ENCODE measurements at regions not wholly inside any gene's neighbourhood (a gene's known extent, or its start where the extent isn't known, plus 50 kb on each side); places are given as distances from the start of the nearest gene placed in this dataset.
A peak's percentile ranks its signal among the peaks of the same experiment; 100 is the strongest.

DNA sequence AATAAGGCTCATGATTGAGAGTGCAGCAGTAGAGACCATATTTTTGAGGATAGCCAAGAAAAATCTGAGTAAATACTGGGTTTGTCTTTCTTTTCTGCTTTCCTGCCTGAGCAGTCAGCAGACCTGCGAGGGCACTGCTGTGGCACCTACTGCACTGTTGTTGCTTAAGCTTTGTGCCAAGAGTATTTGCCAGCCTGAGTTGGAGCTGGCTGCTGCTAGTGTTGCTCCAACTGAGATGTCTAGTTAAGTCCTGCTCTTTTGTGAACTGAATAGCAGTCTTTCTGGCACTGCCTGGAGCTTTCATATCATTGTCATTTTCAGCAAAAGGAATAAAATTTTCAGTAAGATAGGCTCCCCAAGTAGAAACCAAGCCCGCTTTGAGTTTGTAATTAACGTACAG, 214.5 kb upstream of the P2RY1 start:
- TF ChIP-seq, protein P1, sequence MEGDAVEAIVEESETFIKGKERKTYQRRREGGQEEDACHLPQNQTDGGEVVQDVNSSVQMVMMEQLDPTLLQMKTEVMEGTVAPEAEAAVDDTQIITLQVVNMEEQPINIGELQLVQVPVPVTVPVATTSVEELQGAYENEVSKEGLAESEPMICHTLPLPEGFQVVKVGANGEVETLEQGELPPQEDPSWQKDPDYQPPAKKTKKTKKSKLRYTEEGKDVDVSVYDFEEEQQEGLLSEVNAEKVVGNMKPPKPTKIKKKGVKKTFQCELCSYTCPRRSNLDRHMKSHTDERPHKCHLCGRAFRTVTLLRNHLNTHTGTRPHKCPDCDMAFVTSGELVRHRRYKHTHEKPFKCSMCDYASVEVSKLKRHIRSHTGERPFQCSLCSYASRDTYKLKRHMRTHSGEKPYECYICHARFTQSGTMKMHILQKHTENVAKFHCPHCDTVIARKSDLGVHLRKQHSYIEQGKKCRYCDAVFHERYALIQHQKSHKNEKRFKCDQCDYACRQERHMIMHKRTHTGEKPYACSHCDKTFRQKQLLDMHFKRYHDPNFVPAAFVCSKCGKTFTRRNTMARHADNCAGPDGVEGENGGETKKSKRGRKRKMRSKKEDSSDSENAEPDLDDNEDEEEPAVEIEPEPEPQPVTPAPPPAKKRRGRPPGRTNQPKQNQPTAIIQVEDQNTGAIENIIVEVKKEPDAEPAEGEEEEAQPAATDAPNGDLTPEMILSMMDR (IDR thresholded peaks at IDR 0.05; ENCODE audit: low read depth, low read length) = no peak
- no peak for DNase-seq (ENCODE audit: low read depth in 1 of 2, low spot score in 1 of 2)
- Histone ChIP-seq H3K9me3 (ENCODE audit: low read depth) (no peaks in the 10 kb centered on the region), H3K27me3 (no peaks in the 10 kb centered on the region), H3K4me1 (ENCODE audit: low read depth) (peaks cover 4% of the 10 kb centered on the region), H3K27ac (no peak overlapping the region), H3K4me3 (no peak overlapping the region), H3K36me3 (no peaks in the 10 kb centered on the region)

DNA sequence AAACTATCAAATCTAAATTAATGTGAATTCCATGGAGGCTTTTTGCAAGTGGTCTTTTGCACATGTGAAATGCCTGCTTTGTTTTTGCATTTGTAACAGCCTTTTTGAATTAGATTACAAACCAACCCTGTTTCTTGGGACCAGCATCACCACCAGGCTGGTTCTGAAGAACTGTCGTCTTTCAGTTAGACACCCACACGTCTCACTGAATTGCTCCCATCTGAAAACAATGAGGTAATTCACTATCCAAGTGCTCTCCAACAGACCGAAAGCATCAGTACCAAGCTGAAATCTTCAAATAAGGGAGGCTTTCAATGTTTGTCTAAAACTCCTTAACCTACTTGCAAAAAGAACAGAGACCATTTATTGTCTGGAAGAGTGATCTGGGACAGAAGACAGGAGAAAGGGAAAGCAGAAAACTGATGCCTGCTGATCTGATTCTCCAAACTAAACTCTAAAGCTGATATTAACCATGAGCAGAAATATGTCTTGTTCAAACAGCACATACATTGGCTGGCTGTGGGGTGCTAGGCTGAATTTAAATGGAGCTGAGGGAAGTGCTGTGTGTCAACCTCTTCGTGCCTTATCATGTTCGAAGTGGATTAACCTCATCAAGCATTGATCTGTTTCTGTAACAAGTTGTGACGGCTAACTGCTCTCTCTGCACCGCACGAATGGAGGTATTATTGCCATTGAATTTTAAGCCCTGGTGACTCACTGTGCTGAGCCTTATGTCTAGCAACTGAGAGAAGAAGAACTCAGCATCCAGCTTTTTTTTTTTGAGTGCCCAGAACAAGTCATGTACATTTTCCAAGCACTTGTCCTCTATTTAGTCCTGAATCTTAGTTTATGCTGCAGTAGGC, 213.7 kb upstream of the P2RY1 start:
- no peak overlapping the region for H3K27ac ChIP-seq
- no peak overlapping the region for H3K4me3 ChIP-seq
- DNase-seq (ENCODE audit: low read depth in 1 of 2, low spot score in 1 of 2) = no peak
- H3K4me1 ChIP-seq (ENCODE audit: low read depth) = peaks cover 4% of the 10 kb centered on the region
- TF ChIP-seq, protein P1 (IDR thresholded peaks at IDR 0.05; ENCODE audit: low read depth, low read length) = no peak
- no peaks in the 10 kb centered on the region for H3K9me3 ChIP-seq (ENCODE audit: low read depth)
- no peaks in the 10 kb centered on the region for H3K36me3 ChIP-seq
- H3K27me3 ChIP-seq = no peaks in the 10 kb centered on the region

DNA sequence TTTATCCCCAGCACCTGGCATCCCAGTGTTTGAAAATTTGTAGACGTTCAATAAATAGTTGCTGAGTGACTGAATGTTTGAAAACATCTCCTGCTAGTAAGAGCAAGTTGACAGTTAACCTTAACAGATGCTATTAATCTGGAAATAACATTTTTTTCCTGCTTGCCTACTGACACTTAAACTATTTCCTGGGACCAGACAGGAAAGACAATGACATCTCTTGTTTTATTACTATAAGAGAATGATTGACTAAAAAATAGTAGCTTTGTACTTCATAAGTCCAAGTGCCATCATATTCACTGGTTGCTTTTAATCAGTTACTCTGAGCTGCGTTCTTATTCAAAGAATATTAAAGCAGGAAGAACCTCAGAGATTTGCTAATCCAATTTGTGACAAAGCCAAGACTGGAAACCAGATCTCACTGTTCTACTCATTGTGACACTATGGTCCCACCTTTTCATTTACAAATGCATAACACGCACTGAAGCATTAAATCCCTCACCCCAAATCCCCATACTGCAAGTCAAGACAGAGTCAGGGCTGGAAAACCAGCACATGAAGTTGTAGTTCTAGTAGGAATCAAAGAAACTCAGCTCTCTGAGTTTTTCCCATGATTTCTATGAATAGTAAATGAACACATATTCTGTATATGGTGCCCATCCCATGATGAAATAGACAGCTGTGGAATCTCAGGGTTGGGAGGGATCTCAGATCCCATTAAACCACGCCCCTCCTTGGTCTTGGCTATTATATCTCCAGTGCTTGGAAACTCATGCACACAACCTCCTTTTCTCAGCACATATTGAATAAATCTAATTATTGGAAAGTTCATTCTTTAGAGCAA, 212.7 kb upstream of the P2RY1 start:
- H3K4me1 ChIP-seq (ENCODE audit: low read depth) = peaks cover 4% of the 10 kb centered on the region
- peak in 1 of 2 donors; percentile 13 for DNase-seq (ENCODE audit: low read depth in 1 of 2, low spot score in 1 of 2)
- H3K36me3 ChIP-seq = no peaks in the 10 kb centered on the region
- H3K27me3 ChIP-seq = no peaks in the 10 kb centered on the region
- H3K27ac ChIP-seq = no peak overlapping the region
- no peaks in the 10 kb centered on the region for H3K9me3 ChIP-seq (ENCODE audit: low read depth)
- TF ChIP-seq, protein P1 (IDR thresholded peaks at IDR 0.05; ENCODE audit: low read depth, low read length) = no peak
- no peak overlapping the region for H3K4me3 ChIP-seq

DNA sequence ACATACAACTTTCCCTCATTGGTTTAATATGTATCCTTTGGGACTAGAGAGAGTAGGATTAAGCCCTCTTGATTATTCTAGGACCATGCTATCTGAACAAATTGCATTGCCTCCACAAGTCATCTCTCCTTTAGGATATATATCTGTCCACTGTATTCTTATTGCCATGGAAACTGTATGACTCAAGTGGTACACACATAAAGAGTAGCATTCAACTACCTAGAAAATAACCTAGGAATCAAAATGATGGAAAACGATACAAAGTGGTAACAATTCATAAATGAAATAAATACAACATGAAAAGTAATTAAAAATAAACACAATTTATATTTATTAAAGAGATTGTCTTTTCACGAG, 212.1 kb upstream of the P2RY1 start:
- Histone ChIP-seq H3K36me3 (no peaks in the 10 kb centered on the region), H3K9me3 (ENCODE audit: low read depth) (no peaks in the 10 kb centered on the region), H3K27me3 (no peaks in the 10 kb centered on the region), H3K27ac (no peak overlapping the region), H3K4me3 (no peak overlapping the region), H3K4me1 (ENCODE audit: low read depth) (peaks cover 4% of the 10 kb centered on the region)
- peak in 1 of 2 donors; percentile 52 for DNase-seq (ENCODE audit: low read depth in 1 of 2, low spot score in 1 of 2)
- TF ChIP-seq, protein P1 (IDR thresholded peaks at IDR 0.05; ENCODE audit: low read depth, low read length) = no peak

DNA sequence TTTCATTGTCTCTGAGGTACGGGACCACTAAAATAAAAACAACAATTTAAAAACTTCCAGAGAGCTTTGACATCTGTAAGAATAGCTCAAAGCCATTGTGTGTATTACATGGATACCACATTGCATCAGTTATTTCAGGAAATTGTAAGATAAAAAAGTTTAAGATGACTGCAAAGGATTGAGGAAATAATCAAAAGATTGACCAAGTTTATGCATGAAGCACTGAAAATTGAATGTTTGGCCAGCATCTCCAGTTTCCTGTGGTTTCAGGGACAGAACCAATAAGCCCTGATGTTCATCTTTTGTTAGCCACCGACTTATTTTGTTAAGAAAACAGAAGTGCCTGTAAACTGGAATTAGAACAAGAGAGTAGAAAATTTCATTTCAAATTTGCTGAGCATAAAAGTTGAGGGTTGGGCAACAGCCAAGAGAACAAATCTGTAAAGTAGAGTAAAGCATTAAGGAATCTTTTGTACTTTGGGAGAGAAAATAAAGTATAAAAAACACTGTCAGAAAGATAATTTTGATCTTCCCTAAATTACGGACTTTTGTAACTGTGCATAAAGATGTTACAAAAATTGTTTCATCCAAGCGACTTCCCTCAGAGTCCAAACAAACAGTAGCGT, 211.5 kb upstream of the P2RY1 start:
- Histone ChIP-seq H3K27ac (no peak overlapping the region), H3K9me3 (ENCODE audit: low read depth) (no peaks in the 10 kb centered on the region), H3K27me3 (no peaks in the 10 kb centered on the region), H3K36me3 (no peaks in the 10 kb centered on the region), H3K4me1 (ENCODE audit: low read depth) (peaks cover 4% of the 10 kb centered on the region), H3K4me3 (no peak overlapping the region)
- DNase-seq (ENCODE audit: low read depth in 1 of 2, low spot score in 1 of 2) = peak in 1 of 2 donors; percentile 78
- TF ChIP-seq, protein P1 (IDR thresholded peaks at IDR 0.05; ENCODE audit: low read depth, low read length) = no peak
